ENCODE measurements at regions not wholly inside any gene's neighbourhood (a gene's known extent, or its start where the extent isn't known, plus 50 kb on each side); places are given as distances from the start of the nearest gene placed in this dataset.

- TF ChIP-seq NFE2L2 (IDR thresholded peaks at IDR 0.05; ENCODE audit: low read depth, low read length) (no peak), RFX5 (IDR thresholded peaks at IDR 0.05; ENCODE audit: low read depth, low read length) (no peak), MXI1 (IDR thresholded peaks at IDR 0.05; ENCODE audit: borderline replicate concordance, low read depth, low read length) (no peak), CTCF (conservative IDR thresholded peaks at IDR 0.05; ENCODE audit: low read depth, low read length) (no peak), FOS (IDR thresholded peaks at IDR 0.05; ENCODE audit: low read depth, low read length) (no peak), CEBPB (IDR thresholded peaks at IDR 0.05; ENCODE audit: low read depth, low read length) (no peak), ELK1 (IDR thresholded peaks at IDR 0.05; ENCODE audit: borderline replicate concordance, low read depth, low read length) (no peak), CHD1 (IDR thresholded peaks at IDR 0.05; ENCODE audit: low read depth, low read length) (no peak), SMC3 (IDR thresholded peaks at IDR 0.05; ENCODE audit: low read depth, low read length) (no peak), RAD21 (IDR thresholded peaks at IDR 0.05; ENCODE audit: low read length) (no peak), USF2 (IDR thresholded peaks at IDR 0.05; ENCODE audit: low read depth, low read length) (no peak), BHLHE40 (IDR thresholded peaks at IDR 0.05; ENCODE audit: low read depth, low read length) (no peak), MAFK (IDR thresholded peaks at IDR 0.05; ENCODE audit: low read depth, low read length) (no peak), MAZ (IDR thresholded peaks at IDR 0.05; ENCODE audit: borderline replicate concordance, low read depth, low read length) (no peak), RCOR1 (IDR thresholded peaks at IDR 0.05; ENCODE audit: insufficient replicate concordance, low read length) (no peak), POLR2A (IDR thresholded peaks at IDR 0.05; ENCODE audit: low read depth, low read length) (no peak)
- no peak overlapping the region for H2BK20ac ChIP-seq (ENCODE audit: low read depth, low read length)
- H3K14ac ChIP-seq (replicated peaks; ENCODE audit: low read depth, low read length), result no peak overlapping the region
- no peak overlapping the region for H3K27ac ChIP-seq (ENCODE audit: insufficient read depth, low read length)
- dilution Hi-C loops (cut with HindIII; ENCODE audit: low sequenced_read_pairs, unreplicated experiment) (no loop called here), in situ Hi-C loops (cut with MboI; ENCODE audit: low sequenced_read_pairs) (no loop called here), intact Hi-C loops (cut with micrococcal nuclease) (no loop called here)
- BruUV-seq (replicated peaks), result no TSS peak
- no peak overlapping the region for H3K4ac ChIP-seq (ENCODE audit: low read depth, low read length)
- no peak overlapping the region for H2AK5ac ChIP-seq (ENCODE audit: low read depth, low read length)
- DNase-seq, result no peak
- H3K56ac ChIP-seq (ENCODE audit: extremely low read depth, insufficient read depth, low read length), result no peak overlapping the region
- H4K5ac ChIP-seq (ENCODE audit: low read depth, low read length), result no peak overlapping the region
- no peak overlapping the region for H3K23ac ChIP-seq (ENCODE audit: low read depth, low read length)
- no peak overlapping the region for H4K8ac ChIP-seq (ENCODE audit: low read depth in 2 of 2, low read length in 2 of 2)
- H2AFZ ChIP-seq (replicated peaks; ENCODE audit: low read length, poor library complexity), result no peak overlapping the region
- H3K36me3 ChIP-seq (ENCODE audit: control insufficient read depth, insufficient read depth, low read length), result no peaks in the 10 kb centered on the region
- no peak overlapping the region for H2BK15ac ChIP-seq (ENCODE audit: low read depth, low read length)
- ATAC-seq (ENCODE audit: low read depth), result no peak
- no peak overlapping the region for H3K18ac ChIP-seq (ENCODE audit: low read depth, low read length)
- H3K4me1 ChIP-seq (ENCODE audit: control insufficient read depth, insufficient read depth, low read length), result no peaks in the 10 kb centered on the region
- peaks cover 4% of the 10 kb centered on the region; the same call in 1 of the 2 replicates for H3K27me3 ChIP-seq (ENCODE audit: control insufficient read depth, insufficient read depth, low read length)
- no peak overlapping the region for H2AK9ac ChIP-seq (replicated peaks; ENCODE audit: low read depth, low read length, poor library complexity)
- no peak overlapping the region for H3K4me3 ChIP-seq (ENCODE audit: insufficient read depth, low read depth, low read length)
- no peaks in the 10 kb centered on the region for H3K9me3 ChIP-seq (ENCODE audit: control insufficient read depth, insufficient read depth, low read length)
- ChIA-PET CTCF (no interaction called here), POLR2A (ENCODE audit: unreplicated experiment) (no interaction called here)
- H4K20me1 ChIP-seq (ENCODE audit: insufficient read depth, low read length), result no peaks in the 10 kb centered on the region
- no peak overlapping the region for H2BK5ac ChIP-seq (ENCODE audit: low read depth, low read length, poor library complexity, severe bottlenecking)
- no peak overlapping the region for H2BK120ac ChIP-seq (ENCODE audit: low read depth, low read length)
- no peak overlapping the region for H3K4me2 ChIP-seq (ENCODE audit: low read depth, low read length)
- no peak overlapping the region for H3K9ac ChIP-seq (ENCODE audit: low read depth, low read length)
- H3K9me1 ChIP-seq (ENCODE audit: insufficient read depth, low read length), result no peaks in the 10 kb centered on the region
- H3K79me1 ChIP-seq (ENCODE audit: low read depth in 1 of 2, low read length in 2 of 2), result no peaks in the 10 kb centered on the region
- H4K91ac ChIP-seq (ENCODE audit: insufficient read depth, low read depth, low read length), result no peak overlapping the region
Observed at GRCh38 chr7:46989247-46989646, 592.7 kb downstream of the TNS3 start.

All from IMR-90 (cell line).